ENCODE measurements at regions not wholly inside any gene's neighbourhood (a gene's known extent, or its start where the extent isn't known, plus 50 kb on each side); places are given as distances from the start of the nearest gene placed in this dataset.
A peak's percentile ranks its signal among the peaks of the same experiment; 100 is the strongest.
"Not testable (repeated sequence)": the region's sequence is repeated elsewhere in the genome, so short reads cannot be mapped to it uniquely, and the experiment has no call there.

- no peak for DNase-seq
These were observed 180.6 kb upstream of the CAND1 start for GRCh38 chr12:67088401-67089118.

GRCh38 chr12:67091204-67091603, 178.0 kb upstream of the CAND1 start:
- no peak for DNase-seq

GRCh38 chr12:67091678-67092077, 177.5 kb upstream of the CAND1 start:
- no peak for DNase-seq

- DNase-seq = not testable (repeated sequence)
These were observed 176.2 kb upstream of the CAND1 start for GRCh38 chr12:67092934-67093333.

GRCh38 chr12:67096533-67097318, 172.4 kb upstream of the CAND1 start:
- peak; percentile 5 to 30 (median 28) for DNase-seq

GRCh38 chr12:67099858-67100257, 169.3 kb upstream of the CAND1 start:
- DNase-seq = no peak

- no peak for DNase-seq
These were observed 165.6 kb upstream of the CAND1 start for GRCh38 chr12:67103521-67103920.

GRCh38 chr12:67107235-67107634, 161.9 kb upstream of the CAND1 start:
- no peak for DNase-seq

GRCh38 chr12:67107751-67108269, 161.3 kb upstream of the CAND1 start:
- no peak for DNase-seq

- DNase-seq = not testable (repeated sequence)
These were observed 158.8 kb upstream of the CAND1 start for GRCh38 chr12:67110345-67110744.

GRCh38 chr12:67111182-67111581, 158.0 kb upstream of the CAND1 start:
- DNase-seq = no peak

GRCh38 chr12:67112586-67112985, 156.6 kb upstream of the CAND1 start:
- DNase-seq = no peak

- no peak for DNase-seq
These were observed 153.0 kb upstream of the CAND1 start for GRCh38 chr12:67116134-67116533.

- no peak for DNase-seq
These were observed 146.6 kb upstream of the CAND1 start for GRCh38 chr12:67122584-67122983.

GRCh38 chr12:67137256-67137655, 131.9 kb upstream of the CAND1 start:
- DNase-seq = no peak

- no peak for DNase-seq
These were observed 127.7 kb upstream of the CAND1 start for GRCh38 chr12:67141296-67142018.

- no peak for DNase-seq
These were observed 123.5 kb upstream of the CAND1 start for GRCh38 chr12:67145692-67146091.

- DNase-seq = no peak
These were observed 122.1 kb upstream of the CAND1 start for GRCh38 chr12:67147030-67147429.

- no peak for DNase-seq
These were observed 121.7 kb upstream of the CAND1 start for GRCh38 chr12:67147447-67147846.

GRCh38 chr12:67148265-67148664, 120.9 kb upstream of the CAND1 start:
- no peak for DNase-seq

- DNase-seq = no peak
These were observed 117.3 kb upstream of the CAND1 start for GRCh38 chr12:67151886-67152285.

- no peak for DNase-seq
These were observed 116.7 kb upstream of the CAND1 start for GRCh38 chr12:67152451-67152850.

- peak; percentile 11 to 40 (median 32) for DNase-seq
These were observed 114.3 kb upstream of the CAND1 start for GRCh38 chr12:67154901-67155300.

Measured in suppressor macrophage treated with lipopolysaccharide for 1 hour (primary cell).